B cell (primary cell): ENCODE measurements at regions not wholly inside any gene's neighbourhood (a gene's known extent, or its start where the extent isn't known, plus 50 kb on each side); places are given as distances from the start of the nearest gene placed in this dataset.

ENCODE experiments used
- ATAC-seq: fragments of 200-7000 bp; cut with Tn5 transposase; one replicate; pipeline ENCODE4 v1.10.0; 2021; ENCODE audit warnings: low read depth, mild to moderate bottlenecking, moderate number of reproducible peaks, moderate library complexity
- CTCF ChIA-PET: fragments of 350-600 bp; sonication (Branson Sonifier 250); formaldehyde crosslinking; loops from one replicate; lab custom pipeline; 2021; ENCODE audit warnings: antibody characterized with exemption, inconsistent platforms; lab: Charles Lee
- POLR2A ChIA-PET: fragments of 350-600 bp; sonication (Branson Sonifier 250); formaldehyde crosslinking; loops from one replicate; lab custom pipeline; 2021; ENCODE audit warnings: antibody characterized with exemption; lab: Charles Lee
- DNase-seq: peaks from one replicate; pipeline ENCODE4 v3.0.0; 2013
- H2AFZ ChIP-seq: 2 replicates; pipeline ENCODE4 v1.6.1; 2012; ENCODE audit warnings: mild to moderate bottlenecking, low read depth, low read length; ENCODE audit not compliant: insufficient read depth, poor library complexity, severe bottlenecking
- H3K27ac ChIP-seq, 2 donors: 1 replicate in 1 of 2; 2 replicates in 1 of 2; pipeline ENCODE4 v1.5.1; 2012 to 2013; ENCODE audit warnings: low read length in 2 of 2, mild to moderate bottlenecking in 2 of 2, moderate library complexity in 1 of 2
- H3K27me3 ChIP-seq, 4 experiments: fragments of 200-600 bp in 1 of 4; sonication (generic) in 1 of 4; replicated peaks in 1 of 4; 1 replicate in 2 of 4; 2 replicates in 2 of 4; pipeline versions ENCODE4 v1.6.1 to v1.7.0; 2013 to 2016; ENCODE audit warnings: low read length in 3 of 4, mild to moderate bottlenecking in 2 of 4, mixed read lengths in 1 of 4, moderate library complexity in 1 of 4; ENCODE audit not compliant: insufficient read depth in 4 of 4, control insufficient read depth in 3 of 4; ENCODE audit errors: control extremely low read depth in 1 of 4
- H3K36me3 ChIP-seq, 2 experiments: replicated peaks in 1 of 2; 1 replicate in 1 of 2; 2 replicates in 1 of 2; pipeline versions ENCODE4 v1.6.1 to v1.7.1; 2013; ENCODE audit warnings: low read length in 1 of 2; ENCODE audit not compliant: insufficient read depth in 2 of 2, control insufficient read depth in 1 of 2; ENCODE audit errors: control extremely low read depth in 1 of 2, extremely low read depth in 1 of 2
- H3K4me1 ChIP-seq, 2 donors: fragments of 200-600 bp in 1 of 2; sonication (generic) in 1 of 2; 1 replicate in 1 of 2; 2 replicates in 1 of 2; pipeline versions ENCODE4 v1.5.1 to v1.6.1; 2013 to 2017; ENCODE audit warnings: low read length in 2 of 2; ENCODE audit not compliant: control insufficient read depth in 2 of 2, insufficient read depth in 2 of 2
- H3K4me2 ChIP-seq: replicated peaks from 2 replicates; pipeline ENCODE3; 2012; ENCODE audit warnings: mild to moderate bottlenecking, low read depth, low read length; ENCODE audit not compliant: poor library complexity, severe bottlenecking
- H3K4me3 ChIP-seq, 5 experiments: fragments of 200-600 bp in 1 of 5; sonication (generic) in 1 of 5; 1 replicate in 3 of 5; 2 replicates in 2 of 5; pipeline versions ENCODE4 v1.5.1 to v1.7.0; 2011 to 2016; ENCODE audit warnings: low read length in 4 of 5, mild to moderate bottlenecking in 4 of 5, low read depth in 2 of 5, control low read depth in 1 of 5, moderate library complexity in 1 of 5; ENCODE audit not compliant: insufficient read depth in 1 of 5; ENCODE audit errors: control extremely low read depth in 1 of 5, extremely low read depth in 1 of 5
- H3K79me2 ChIP-seq: fragments of 200-600 bp; sonication (generic); one replicate; pipeline ENCODE4 v1.6.0; 2016; ENCODE audit warnings: low read length; ENCODE audit not compliant: control insufficient read depth, insufficient read depth
- H3K9ac ChIP-seq: fragments of 200-600 bp; sonication (generic); 2 replicates; pipeline ENCODE4 v1.6.1; 2017; ENCODE audit warnings: mild to moderate bottlenecking, low read length, moderate library complexity
- H3K9me3 ChIP-seq, 3 donors: one replicate each; pipeline versions ENCODE4 v1.6.1 to v1.7.1; 2013; ENCODE audit warnings: low read length in 2 of 3; ENCODE audit not compliant: control insufficient read depth in 2 of 3, insufficient read depth in 1 of 3; ENCODE audit errors: control extremely low read depth in 1 of 3
- H4K20me1 ChIP-seq: 2 replicates; pipeline ENCODE4 v1.6.0; 2012; ENCODE audit warnings: mild to moderate bottlenecking, low read length; ENCODE audit not compliant: insufficient read depth, control insufficient read depth, poor library complexity, severe bottlenecking
- H3K27ac Mint-ChIP-seq: one replicate; pipeline ENCODE4 v1.8.0; 2021; ENCODE audit warnings: mixed read lengths
- H3K27me3 Mint-ChIP-seq: one replicate; pipeline ENCODE4 v1.8.0; 2021; ENCODE audit warnings: mixed read lengths
- H3K4me1 Mint-ChIP-seq: one replicate; pipeline ENCODE4 v1.8.0; 2021; ENCODE audit warnings: mixed read lengths
- H3K4me3 Mint-ChIP-seq: one replicate; pipeline ENCODE4 v1.8.0; 2021; ENCODE audit warnings: mixed read lengths
- H3K9me3 Mint-ChIP-seq: one replicate; pipeline ENCODE4 v1.8.0; 2022; ENCODE audit warnings: mixed read lengths; ENCODE audit not compliant: insufficient read depth
- EZH2 ChIP-seq: IDR thresholded peaks from 2 replicates; pipeline ENCODE4 v1.6.1; 2012; ENCODE audit warnings: borderline replicate concordance, low read depth, mild to moderate bottlenecking, moderate library complexity, low read length; ENCODE audit not compliant: insufficient read depth, poor library complexity, severe bottlenecking
- WGBS: methylation state at CpG from one replicate; pipeline ENCODE4 v1.1.5; 2013; ENCODE audit warnings: missing lambda C conversion rate; ENCODE audit not compliant: insufficient coverage; 5-methylcytosine and 5-hydroxymethylcytosine counted together
- intact Hi-C: fragments of 100-400 bp; cut with micrococcal nuclease; formaldehyde crosslinking; loops from one replicate; pipeline ENCODE4 v1.10.0; 2022
- TF ChIP-seq, protein P1 (sequence below): fragments of 200-600 bp; IDR thresholded peaks from one replicate; pipeline ENCODE4 v1.8.0; 2022; ENCODE audit warnings: antibody characterized with exemption, mild to moderate bottlenecking

DNA sequence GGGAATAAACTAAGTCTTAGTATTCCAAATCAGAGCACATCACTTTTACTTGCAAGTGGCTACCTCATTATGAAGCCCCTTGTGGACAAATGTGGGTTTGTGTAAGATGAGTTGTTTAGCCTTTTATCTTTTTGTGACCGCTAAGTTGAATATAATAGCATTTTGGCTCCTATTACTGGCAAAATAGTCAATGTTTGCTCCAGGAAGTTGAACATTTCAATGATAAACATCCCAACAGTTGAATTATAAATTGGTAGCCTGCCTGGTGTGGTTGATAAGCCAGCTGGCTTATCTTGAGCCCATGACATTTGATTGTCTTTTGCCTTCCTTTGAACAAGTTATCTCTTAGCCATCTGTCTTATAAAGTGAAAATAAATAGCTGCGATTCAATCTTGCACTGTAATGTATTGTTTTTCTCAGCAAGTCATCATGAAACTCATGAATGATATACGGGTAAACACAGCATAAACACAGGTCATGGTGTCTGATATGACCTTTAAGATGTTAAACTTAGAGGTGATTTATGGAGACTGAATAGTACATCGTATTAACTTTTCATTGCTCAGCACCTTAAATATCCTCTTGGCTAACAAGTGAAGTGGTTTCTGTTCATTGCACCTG, 338.4 kb downstream of the SOCS6 start:
- Histone ChIP-seq H3K9ac (no peak overlapping the region), H3K4me2 (no peak overlapping the region), H2AFZ (no peak overlapping the region), H3K4me3 (no peak overlapping the region), H3K9me3 (no peaks in the 10 kb centered on the region), H3K27ac (no peak overlapping the region), H3K36me3 (no peaks in the 10 kb centered on the region), H4K20me1 (no peaks in the 10 kb centered on the region), H3K4me1 (no peaks in the 10 kb centered on the region), H3K27me3 (no peaks in the 10 kb centered on the region), H3K79me2 (no peaks in the 10 kb centered on the region)
- intact Hi-C loops: no loop called here
- no peak for TF ChIP-seq EZH2
- TF ChIP-seq, protein P1, sequence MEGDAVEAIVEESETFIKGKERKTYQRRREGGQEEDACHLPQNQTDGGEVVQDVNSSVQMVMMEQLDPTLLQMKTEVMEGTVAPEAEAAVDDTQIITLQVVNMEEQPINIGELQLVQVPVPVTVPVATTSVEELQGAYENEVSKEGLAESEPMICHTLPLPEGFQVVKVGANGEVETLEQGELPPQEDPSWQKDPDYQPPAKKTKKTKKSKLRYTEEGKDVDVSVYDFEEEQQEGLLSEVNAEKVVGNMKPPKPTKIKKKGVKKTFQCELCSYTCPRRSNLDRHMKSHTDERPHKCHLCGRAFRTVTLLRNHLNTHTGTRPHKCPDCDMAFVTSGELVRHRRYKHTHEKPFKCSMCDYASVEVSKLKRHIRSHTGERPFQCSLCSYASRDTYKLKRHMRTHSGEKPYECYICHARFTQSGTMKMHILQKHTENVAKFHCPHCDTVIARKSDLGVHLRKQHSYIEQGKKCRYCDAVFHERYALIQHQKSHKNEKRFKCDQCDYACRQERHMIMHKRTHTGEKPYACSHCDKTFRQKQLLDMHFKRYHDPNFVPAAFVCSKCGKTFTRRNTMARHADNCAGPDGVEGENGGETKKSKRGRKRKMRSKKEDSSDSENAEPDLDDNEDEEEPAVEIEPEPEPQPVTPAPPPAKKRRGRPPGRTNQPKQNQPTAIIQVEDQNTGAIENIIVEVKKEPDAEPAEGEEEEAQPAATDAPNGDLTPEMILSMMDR: no peak
- WGBS: no CpG with 5 or more reads among the region's 4 CpGs
- no peak overlapping the region for H3K27ac Mint-ChIP-seq
- ChIA-PET POLR2A (no interaction called here), CTCF (no interaction called here)
- no peaks in the 10 kb centered on the region for H3K27me3 Mint-ChIP-seq
- no peaks in the 10 kb centered on the region for H3K9me3 Mint-ChIP-seq
- DNase-seq (no peak), ATAC-seq (no peak)
- no peak overlapping the region for H3K4me3 Mint-ChIP-seq
- H3K4me1 Mint-ChIP-seq: no peaks in the 10 kb centered on the region

DNA sequence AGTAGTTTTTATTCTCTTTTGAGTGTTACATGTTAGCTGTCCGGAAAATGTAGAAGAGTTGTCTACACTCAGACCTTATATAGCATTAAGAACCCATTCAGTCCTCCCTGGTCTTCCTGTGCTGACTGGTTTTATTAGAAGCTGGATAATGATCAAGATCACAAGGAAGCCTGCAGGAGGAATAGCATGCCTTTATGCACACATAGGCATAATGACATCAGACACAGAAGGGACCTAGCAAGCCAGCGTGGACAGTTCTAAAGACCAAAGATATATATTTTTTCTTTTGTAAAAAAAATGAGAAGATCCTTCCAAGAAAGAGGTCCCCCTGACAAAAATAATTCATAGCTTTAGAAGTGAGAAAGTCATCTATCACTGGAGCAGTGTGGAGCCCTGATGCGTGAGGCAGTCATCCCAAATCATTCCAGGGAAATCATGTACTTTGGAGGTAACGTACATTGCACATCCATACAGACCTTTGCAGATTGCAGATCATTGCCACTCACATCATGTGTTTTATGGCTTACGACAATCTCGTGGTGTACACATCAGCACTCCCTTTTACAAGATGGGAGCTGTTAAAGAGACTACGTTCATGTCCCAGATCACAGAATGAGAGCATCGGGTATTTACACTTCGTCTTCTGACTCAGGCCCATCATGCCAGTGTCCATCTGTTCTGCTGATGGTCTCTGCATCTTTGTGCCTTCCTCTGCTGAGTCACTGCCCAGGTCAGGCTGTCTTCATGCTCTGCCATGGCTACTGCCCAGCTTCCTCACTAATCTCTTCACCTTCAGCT, 334.0 kb downstream of the SOCS6 start:
- CTCF ChIA-PET: no interaction called here
- no peaks in the 10 kb centered on the region for H3K27me3 ChIP-seq
- H3K4me3 Mint-ChIP-seq: no peak overlapping the region
- no peak overlapping the region for H3K27ac ChIP-seq
- no peaks in the 10 kb centered on the region for H3K9me3 Mint-ChIP-seq
- no peak for DNase-seq
- POLR2A ChIA-PET: no interaction called here
- no peak overlapping the region for H3K4me2 ChIP-seq
- H3K4me1 ChIP-seq: peaks cover 0 to 4% of the 10 kb centered on the region in 2 donors
- H3K9me3 ChIP-seq: no peaks in the 10 kb centered on the region
- WGBS: 88% methylated on average over 6 of the region's 9 CpGs
- H3K27ac Mint-ChIP-seq: no peak overlapping the region
- intact Hi-C loops: no loop called here
- H3K79me2 ChIP-seq: no peaks in the 10 kb centered on the region
- no peaks in the 10 kb centered on the region for H3K36me3 ChIP-seq
- no peak overlapping the region for H3K4me3 ChIP-seq
- ATAC-seq: no peak
- no peaks in the 10 kb centered on the region for H3K27me3 Mint-ChIP-seq
- no peak for TF ChIP-seq EZH2
- TF ChIP-seq, protein P1: no peak
- no peak overlapping the region for H2AFZ ChIP-seq
- no peaks in the 10 kb centered on the region for H4K20me1 ChIP-seq
- no peak overlapping the region for H3K9ac ChIP-seq
- peaks cover 2% of the 10 kb centered on the region for H3K4me1 Mint-ChIP-seq
